ENCODE measurements at regions not wholly inside any gene's neighbourhood (a gene's known extent, or its start where the extent isn't known, plus 50 kb on each side); places are given as distances from the start of the nearest gene placed in this dataset.

DNA sequence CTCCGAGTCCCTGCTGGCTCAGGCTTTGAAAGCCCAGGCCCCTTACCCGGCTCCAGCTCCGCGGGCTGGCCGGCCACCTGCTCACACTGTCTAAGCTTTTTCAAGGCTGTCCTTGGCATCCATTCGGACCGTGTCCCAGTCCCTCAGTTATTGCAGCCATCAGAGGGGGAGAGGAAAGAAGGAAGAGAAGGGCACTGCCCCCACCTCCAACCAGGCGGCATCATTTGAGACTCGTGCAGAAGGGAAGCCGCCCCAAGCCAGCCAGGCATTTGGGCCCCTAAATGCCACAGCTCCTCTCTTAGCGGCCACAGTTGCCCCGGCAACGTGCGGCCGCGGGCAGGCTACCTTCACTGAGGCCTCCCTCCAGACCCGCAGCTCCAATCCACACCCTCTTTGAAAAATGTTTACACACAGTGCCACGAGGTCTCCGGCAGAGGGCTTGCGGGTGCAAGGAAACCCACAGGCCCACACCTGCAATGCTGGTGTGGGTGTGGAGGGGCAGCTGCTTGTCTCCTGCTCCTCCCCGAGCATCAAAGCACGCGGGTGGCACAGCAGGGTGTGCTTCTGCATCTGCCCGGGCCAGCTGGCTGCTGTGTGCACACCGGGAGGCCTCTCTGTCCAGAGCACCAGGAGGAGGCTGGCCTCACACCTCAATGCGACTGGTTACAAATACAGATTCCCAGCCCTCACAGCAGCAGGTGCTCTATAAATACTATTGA lies 124.4 kb downstream of the CTTN start:
- DNase-seq = no peak

DNA sequence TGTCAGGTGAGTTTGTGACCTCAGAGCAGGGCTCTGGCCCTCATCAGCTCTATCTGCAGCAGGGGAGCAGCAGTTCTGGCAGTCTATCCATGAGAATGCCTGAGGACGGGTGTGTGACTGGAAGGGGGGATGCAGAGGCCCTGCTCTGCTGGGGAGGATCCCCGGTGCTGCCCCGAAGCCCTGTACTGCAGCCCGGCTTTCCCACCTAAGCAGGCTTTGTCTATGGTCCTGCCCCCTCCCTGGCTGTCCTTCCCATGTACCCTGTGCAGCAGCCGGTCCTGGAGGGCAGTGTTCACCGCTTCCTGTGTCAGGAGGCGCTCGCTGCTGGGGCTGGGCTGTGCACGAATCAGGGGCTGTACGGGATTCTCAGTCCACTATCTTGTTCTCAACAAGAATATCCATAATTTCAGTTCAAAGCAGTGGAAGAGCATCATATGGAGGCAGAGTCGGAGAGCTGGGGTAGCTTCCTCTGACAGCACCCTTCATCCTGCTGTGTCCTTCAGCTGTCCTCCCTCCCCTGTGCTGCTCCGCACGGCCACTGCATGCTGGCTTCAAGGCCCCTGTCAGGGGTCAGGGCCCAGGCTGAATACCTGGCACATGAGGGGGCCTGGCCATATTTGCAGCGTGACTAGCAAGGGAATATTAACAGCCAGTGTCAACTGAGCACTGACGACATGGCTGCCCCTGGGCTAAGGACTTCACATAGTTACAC lies 125.2 kb downstream of the CTTN start:
- no peak for DNase-seq

DNA sequence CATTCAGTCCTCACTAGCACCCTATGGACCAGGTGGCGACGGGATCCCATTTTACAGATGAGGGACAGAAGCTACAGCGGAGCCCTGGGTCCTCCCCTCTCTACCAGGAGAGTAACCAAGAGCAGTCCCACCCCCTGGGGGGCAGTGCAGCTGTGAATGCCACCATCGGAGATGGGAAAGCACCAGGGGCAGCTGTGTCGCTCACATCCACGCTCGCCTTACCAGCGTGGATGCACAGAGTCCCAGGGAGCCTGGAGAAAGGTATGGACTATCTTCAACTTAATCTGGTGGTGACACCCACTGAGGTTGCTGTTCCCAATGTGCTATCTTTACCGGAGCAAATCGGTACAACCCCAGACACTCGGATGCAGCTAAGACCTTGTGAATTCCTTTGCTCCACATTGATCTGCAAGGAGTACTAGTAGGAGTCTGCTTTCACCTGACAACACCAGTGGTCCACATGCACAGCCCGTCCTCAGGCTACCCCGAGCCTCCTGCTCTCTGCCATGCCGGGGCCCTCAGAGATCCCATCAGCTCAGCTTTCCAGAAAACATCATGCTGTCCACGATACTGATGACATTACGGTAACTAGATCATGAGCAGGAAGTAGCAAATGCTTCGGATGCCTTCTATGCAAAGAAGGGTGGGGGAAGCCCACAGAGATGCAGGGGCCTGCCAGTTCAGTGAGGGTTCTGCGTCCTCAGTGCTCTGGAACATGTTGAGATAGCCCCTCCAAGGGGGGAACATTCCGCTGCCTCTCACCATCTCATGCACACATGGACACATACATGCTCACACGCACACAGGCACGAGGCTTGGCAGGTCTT lies 126.0 kb downstream of the CTTN start:
- no peak for DNase-seq

- DNase-seq = no peak
These were observed 126.7 kb downstream of the CTTN start for GRCh38 chr11:70525006-70525405.

- no peak for DNase-seq
These were observed 127.1 kb downstream of the CTTN start for GRCh38 chr11:70525466-70525865.

GRCh38 chr11:70526116-70527045 lies 128.1 kb downstream of the CTTN start:
- no peak for DNase-seq

GRCh38 chr11:70527046-70527395 lies 128.7 kb downstream of the CTTN start:
- no peak for DNase-seq

GRCh38 chr11:70527429-70528045 lies 129.2 kb downstream of the CTTN start:
- DNase-seq = no peak

DNA sequence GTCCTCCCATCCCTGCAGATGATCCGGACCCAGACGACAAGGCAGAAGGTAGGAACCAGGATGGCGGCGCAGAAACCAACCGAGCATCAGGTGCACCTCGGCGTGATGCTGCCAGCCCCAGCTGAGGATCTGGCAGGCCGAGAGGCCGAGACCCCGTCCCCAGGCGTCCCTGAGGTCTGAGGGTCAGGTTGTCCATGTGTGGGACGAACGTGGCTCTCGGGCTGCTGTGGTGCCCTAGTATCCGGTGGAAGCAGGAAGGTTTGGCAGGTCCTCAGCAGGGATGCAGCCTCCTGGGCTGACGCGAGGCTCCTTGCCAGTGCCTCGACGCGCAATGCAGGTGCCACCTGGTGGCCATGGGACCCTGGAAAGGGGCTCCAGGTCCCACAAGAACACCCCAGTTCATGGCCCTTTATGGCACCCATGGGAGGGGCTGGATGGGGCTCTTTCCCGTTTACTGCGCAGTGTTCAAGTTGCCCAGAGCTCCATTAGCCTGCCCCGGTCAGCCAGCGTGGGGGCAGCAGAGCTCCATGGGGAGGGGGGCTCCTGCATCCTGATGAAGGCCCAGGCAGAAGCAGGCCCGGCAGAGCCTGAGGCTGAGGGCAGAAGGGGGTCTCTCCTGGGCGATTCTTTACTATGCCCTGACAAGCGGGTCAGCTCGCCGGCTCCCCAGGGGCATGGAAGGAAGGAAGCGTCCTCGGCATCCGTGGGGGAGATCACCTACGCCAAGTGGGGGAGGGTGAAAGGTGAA lies 129.9 kb downstream of the CTTN start:
- no peak for DNase-seq

DNA sequence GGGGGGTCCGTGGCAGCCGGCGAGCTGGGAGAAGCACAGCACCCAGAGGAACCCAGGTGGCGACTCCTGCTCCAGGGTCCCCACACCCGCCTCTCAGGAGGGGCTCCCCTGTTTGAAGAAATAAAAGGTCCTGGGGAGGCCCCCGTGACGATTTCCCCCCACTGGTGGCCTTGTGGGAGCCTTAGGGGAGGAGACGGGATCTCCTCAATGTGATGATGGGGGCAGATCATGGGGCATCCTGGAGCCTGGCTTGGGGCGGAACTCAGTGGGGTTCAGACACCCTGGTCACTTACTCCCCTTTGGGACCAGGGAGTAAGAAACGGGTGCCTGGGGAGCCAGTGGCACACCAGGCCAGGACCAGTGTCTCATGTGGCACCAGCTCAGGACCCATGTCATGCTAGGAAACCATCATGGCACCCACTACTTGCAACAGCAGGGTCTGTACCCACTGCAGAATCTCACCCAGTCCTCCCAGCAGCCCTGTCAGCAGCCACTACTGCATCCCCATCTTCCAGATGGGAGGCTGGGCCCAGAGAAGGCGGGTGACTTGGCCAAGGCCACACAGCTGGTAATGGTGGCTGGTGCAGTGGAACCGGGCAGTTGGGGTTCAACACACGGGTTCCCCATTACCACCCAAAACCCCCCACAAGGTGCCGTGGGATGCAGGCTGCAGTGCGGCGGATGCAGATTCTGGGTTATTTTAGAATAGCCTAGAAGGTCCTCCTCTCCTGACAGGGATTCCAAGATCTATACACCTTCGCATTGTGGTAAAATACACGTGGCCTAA lies 130.7 kb downstream of the CTTN start:
- DNase-seq = no peak

GRCh38 chr11:70530010-70530409 lies 131.7 kb downstream of the CTTN start:
- no peak for DNase-seq

DNA sequence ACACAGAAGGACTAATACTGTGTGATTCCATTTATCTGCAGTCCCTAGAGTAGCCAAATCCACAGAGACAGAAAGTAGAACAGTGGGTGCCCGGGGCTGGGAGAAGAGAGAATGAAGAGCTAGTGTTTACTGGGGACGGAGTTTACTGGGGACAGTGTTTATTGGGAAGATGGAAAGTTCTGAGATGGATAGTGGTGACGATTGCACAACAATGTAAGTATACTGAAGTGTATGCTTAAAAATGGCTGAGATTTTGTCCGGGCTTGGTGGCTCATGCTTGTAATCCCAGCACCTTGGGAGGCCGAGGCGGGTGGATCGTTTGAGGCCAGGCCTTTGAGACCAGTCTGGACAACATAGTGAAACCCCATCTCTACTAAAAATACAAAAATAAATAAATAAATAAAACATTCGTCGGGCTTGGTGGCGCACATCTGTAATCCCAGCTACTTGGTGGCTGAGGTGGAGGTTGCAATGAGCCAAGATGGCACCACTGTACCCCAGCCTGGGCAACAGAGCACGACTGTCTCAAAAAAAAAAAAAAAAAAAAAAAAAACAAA lies 132.4 kb downstream of the CTTN start:
- no peak for DNase-seq

DNA sequence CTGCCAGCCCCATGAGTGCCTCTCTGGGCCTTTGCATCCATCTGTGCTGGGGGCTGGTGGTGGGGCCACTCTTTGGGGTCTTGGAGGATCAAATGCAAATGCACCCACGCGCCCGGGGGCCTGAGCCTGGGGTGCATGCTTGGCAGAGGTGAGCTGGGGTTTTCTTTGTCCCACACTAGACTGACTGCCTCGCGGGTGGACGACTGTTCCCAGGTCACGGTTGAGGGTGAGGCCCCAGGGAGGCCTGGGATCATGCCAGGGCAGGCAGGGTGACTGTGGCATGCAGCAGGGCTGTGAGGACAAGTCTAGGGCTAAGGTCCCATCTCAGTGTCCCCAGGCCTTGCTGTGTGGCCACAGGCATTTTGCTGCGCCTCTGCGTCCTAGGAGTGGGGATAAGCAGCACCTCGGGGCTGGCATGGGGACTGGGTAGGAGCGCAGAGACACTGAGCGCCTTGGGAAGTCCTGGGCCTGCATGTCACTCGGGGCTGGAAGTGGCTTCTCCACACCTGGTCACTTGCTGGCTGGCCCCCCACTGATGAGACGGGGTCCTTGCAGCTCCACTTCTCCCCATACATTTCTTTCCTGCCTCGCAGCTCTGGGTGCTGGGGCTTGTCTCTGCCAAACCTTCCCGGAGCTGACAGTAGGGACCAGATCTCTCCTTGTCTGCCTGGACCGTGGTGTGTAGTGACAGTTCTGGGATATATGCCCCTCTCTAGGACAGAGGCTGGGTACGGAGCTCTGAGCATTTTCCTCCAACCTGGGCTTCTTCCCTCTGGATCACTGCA lies 133.1 kb downstream of the CTTN start:
- no peak for DNase-seq

- DNase-seq = no peak
These were observed 133.7 kb downstream of the CTTN start for GRCh38 chr11:70532066-70532440.

GRCh38 chr11:70532731-70533130 lies 134.4 kb downstream of the CTTN start:
- no peak for DNase-seq

- no peak for DNase-seq
These were observed 137.1 kb downstream of the CTTN start for GRCh38 chr11:70535191-70535971.

DNA sequence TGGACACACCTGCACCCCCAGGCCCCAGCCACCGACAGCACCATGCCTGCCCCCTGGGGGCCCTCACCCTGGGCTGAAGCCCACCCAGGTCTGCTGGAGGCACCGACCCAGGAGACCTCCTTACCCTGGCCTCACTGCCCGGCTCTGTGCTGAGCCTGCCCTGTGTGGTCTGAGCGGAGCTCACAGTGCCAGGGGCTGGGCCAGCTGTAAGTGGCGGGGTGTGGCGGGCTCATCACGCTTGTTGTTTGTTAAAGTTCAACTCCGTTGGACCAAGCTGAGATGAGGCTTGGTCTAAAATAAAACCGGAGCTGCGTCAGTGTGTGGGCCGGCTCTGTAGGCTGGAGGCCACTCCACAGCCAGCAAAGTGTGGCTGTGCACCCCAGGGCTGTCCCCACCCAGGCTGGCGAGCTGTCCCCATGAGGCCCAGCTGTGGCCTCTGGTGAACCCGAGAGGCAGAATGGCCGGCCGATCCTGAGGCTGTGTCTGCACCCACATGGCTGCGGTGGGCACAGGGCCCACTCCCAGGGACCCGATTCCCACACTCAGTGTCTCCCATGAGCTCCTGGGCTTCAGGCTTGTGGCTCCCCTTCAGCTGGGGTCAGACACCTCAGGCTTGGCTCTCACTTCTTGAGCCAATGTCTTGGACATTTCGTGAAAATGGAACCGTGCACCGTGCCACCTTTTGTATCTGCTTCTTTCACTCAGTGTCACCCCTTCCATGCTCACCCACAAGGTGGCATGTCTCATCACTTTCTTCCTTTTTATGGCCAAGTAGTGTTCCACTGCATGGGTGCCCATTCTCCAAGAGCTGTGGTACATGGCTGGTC lies 137.9 kb downstream of the CTTN start:
- no peak for DNase-seq
